ENCODE measurements at regions not wholly inside any gene's neighbourhood (a gene's known extent, or its start where the extent isn't known, plus 50 kb on each side); places are given as distances from the start of the nearest gene placed in this dataset.

DNA sequence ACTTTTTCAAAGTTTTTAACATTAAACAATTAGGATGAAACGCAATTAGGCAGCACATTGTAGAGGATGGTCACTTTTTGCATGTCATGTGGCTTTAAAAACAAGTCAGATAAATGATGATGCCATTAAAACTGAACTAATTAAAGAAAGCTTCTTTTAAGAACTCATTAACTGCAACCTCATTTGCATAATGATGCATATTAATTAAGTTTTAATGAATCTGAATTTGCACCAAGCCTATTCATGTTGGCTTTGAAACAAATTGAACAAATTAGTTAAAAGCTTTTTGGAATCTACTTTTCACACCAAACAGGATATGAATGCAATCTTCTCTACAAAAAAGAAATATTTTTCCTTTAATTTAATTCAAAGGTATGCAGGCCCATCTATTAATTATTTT, 499.0 kb downstream of the VRK1 start:
- TF ChIP-seq, protein P1, sequence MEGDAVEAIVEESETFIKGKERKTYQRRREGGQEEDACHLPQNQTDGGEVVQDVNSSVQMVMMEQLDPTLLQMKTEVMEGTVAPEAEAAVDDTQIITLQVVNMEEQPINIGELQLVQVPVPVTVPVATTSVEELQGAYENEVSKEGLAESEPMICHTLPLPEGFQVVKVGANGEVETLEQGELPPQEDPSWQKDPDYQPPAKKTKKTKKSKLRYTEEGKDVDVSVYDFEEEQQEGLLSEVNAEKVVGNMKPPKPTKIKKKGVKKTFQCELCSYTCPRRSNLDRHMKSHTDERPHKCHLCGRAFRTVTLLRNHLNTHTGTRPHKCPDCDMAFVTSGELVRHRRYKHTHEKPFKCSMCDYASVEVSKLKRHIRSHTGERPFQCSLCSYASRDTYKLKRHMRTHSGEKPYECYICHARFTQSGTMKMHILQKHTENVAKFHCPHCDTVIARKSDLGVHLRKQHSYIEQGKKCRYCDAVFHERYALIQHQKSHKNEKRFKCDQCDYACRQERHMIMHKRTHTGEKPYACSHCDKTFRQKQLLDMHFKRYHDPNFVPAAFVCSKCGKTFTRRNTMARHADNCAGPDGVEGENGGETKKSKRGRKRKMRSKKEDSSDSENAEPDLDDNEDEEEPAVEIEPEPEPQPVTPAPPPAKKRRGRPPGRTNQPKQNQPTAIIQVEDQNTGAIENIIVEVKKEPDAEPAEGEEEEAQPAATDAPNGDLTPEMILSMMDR (IDR thresholded peaks at IDR 0.05), result no peak
- TF ChIP-seq EP300 (IDR thresholded peaks at IDR 0.05) (no peak), POLR2A (IDR thresholded peaks at IDR 0.05) (no peak)
